Stimulated activated CD4-positive, alpha-beta T cell treated with anti-CD3 and anti-CD28 coated beads, Interleukin-15, amount 100 ng/mL, for 48 hours (primary cell): ENCODE measurements at regions not wholly inside any gene's neighbourhood (a gene's known extent, or its start where the extent isn't known, plus 50 kb on each side); places are given as distances from the start of the nearest gene placed in this dataset.

Experiments used
- DNase-seq, 2 donors: peaks; one replicate each; pipeline ENCODE4 v3.0.0-alpha.2; 2020; ENCODE audit warnings: low read depth in 2 of 2

- no peak for DNase-seq
These were observed 110.7 kb upstream of the CTSC start for GRCh38 chr11:88448131-88448670.

- no peak for DNase-seq
These were observed 109.7 kb upstream of the CTSC start for GRCh38 chr11:88447281-88447680.

GRCh38 chr11:88439356-88439755 is 101.8 kb upstream of the CTSC start:
- DNase-seq, result no peak

GRCh38 chr11:88438721-88439120 is 101.2 kb upstream of the CTSC start:
- no peak for DNase-seq

- no peak for DNase-seq
These were observed 97.9 kb upstream of the CTSC start for GRCh38 chr11:88435415-88435814.

- DNase-seq, result no peak
These were observed 96.9 kb upstream of the CTSC start for GRCh38 chr11:88434333-88434976.

GRCh38 chr11:88433536-88434230 is 96.1 kb upstream of the CTSC start:
- DNase-seq, result no peak

- no peak for DNase-seq
These were observed 94.3 kb upstream of the CTSC start for GRCh38 chr11:88431675-88432341.

- no peak for DNase-seq
These were observed 91.4 kb upstream of the CTSC start for GRCh38 chr11:88428959-88429358.

- DNase-seq, result no peak
These were observed 90.2 kb upstream of the CTSC start for GRCh38 chr11:88427719-88428118.

- DNase-seq, result no peak
These were observed 87.3 kb upstream of the CTSC start for GRCh38 chr11:88424881-88425280.

- DNase-seq, result peak; percentile 18 to 43
These were observed 84.0 kb upstream of the CTSC start for GRCh38 chr11:88421530-88421929.

- no peak for DNase-seq
These were observed 82.7 kb upstream of the CTSC start for GRCh38 chr11:88420165-88420791.

GRCh38 chr11:88418508-88418907 is 81.0 kb upstream of the CTSC start:
- DNase-seq, result no peak

GRCh38 chr11:88415495-88415894 is 78.0 kb upstream of the CTSC start:
- DNase-seq, result no peak

GRCh38 chr11:88414981-88415413 is 77.5 kb upstream of the CTSC start:
- no peak for DNase-seq

GRCh38 chr11:88414385-88414861 is 76.9 kb upstream of the CTSC start:
- no peak for DNase-seq

- DNase-seq, result no peak
These were observed 73.7 kb upstream of the CTSC start for GRCh38 chr11:88411265-88411664.

GRCh38 chr11:88410656-88411055 is 73.1 kb upstream of the CTSC start:
- DNase-seq, result no peak

GRCh38 chr11:88410056-88410455 is 72.5 kb upstream of the CTSC start:
- no peak for DNase-seq

GRCh38 chr11:88406876-88407275 is 69.3 kb upstream of the CTSC start:
- DNase-seq, result no peak

GRCh38 chr11:88405853-88406252 is 68.3 kb upstream of the CTSC start:
- DNase-seq, result no peak
